ENCODE measurements at regions not wholly inside any gene's neighbourhood (a gene's known extent, or its start where the extent isn't known, plus 50 kb on each side); places are given as distances from the start of the nearest gene placed in this dataset.
"Not testable (repeated sequence)": the region's sequence is repeated elsewhere in the genome, so short reads cannot be mapped to it uniquely, and the experiment has no call there.

- no peak for DNase-seq
These were observed 204.1 kb upstream of the TBL1XR1 start for GRCh38 chr3:177401375-177401774.

- DNase-seq = no peak
These were observed 205.3 kb upstream of the TBL1XR1 start for GRCh38 chr3:177402533-177402932.

- peak; percentile 83 to 99 (median 83) for DNase-seq
These were observed 207.9 kb upstream of the TBL1XR1 start for GRCh38 chr3:177405191-177405672.

- DNase-seq = peak; percentile 57 to 99 (median 91)
These were observed 213.4 kb upstream of the TBL1XR1 start for GRCh38 chr3:177410730-177411129.

- DNase-seq = no peak
These were observed 213.9 kb upstream of the TBL1XR1 start for GRCh38 chr3:177411201-177411600.

- not testable (repeated sequence) for DNase-seq
These were observed 215.4 kb upstream of the TBL1XR1 start for GRCh38 chr3:177412677-177413170.

GRCh38 chr3:177414093-177414492, 216.8 kb upstream of the TBL1XR1 start:
- DNase-seq = no peak

- DNase-seq = no peak
These were observed 221.5 kb upstream of the TBL1XR1 start for GRCh38 chr3:177418787-177419186.

GRCh38 chr3:177419904-177420601, 222.8 kb upstream of the TBL1XR1 start:
- no peak for DNase-seq

- DNase-seq = no peak
These were observed 223.6 kb upstream of the TBL1XR1 start for GRCh38 chr3:177420651-177421480.

GRCh38 chr3:177421481-177421785, 224.2 kb upstream of the TBL1XR1 start:
- no peak for DNase-seq

- no peak for DNase-seq
These were observed 227.2 kb upstream of the TBL1XR1 start for GRCh38 chr3:177424521-177424920.

GRCh38 chr3:177425042-177425441, 227.8 kb upstream of the TBL1XR1 start:
- DNase-seq = no peak

GRCh38 chr3:177426106-177426877, 229.0 kb upstream of the TBL1XR1 start:
- no peak for DNase-seq

- no peak for DNase-seq
These were observed 229.7 kb upstream of the TBL1XR1 start for GRCh38 chr3:177426878-177427495.

- DNase-seq = no peak
These were observed 230.3 kb upstream of the TBL1XR1 start for GRCh38 chr3:177427540-177427939.

GRCh38 chr3:177429079-177429478, 231.8 kb upstream of the TBL1XR1 start:
- no peak for DNase-seq

- no peak for DNase-seq
These were observed 232.5 kb upstream of the TBL1XR1 start for GRCh38 chr3:177429771-177430170.

- DNase-seq = no peak
These were observed 233.4 kb upstream of the TBL1XR1 start for GRCh38 chr3:177430653-177431052.

- peak; percentile 60 to 86 (median 61) for DNase-seq
These were observed 234.4 kb upstream of the TBL1XR1 start for GRCh38 chr3:177431525-177432176.

GRCh38 chr3:177435301-177435700, 238.0 kb upstream of the TBL1XR1 start:
- no peak for DNase-seq
